Uterus (tissue), 2 donors: ENCODE measurements at regions not wholly inside any gene's neighbourhood (a gene's known extent, or its start where the extent isn't known, plus 50 kb on each side); places are given as distances from the start of the nearest gene placed in this dataset.

Experiments used
- POLR2A ChIP-seq, 2 donors: fragments of 450-650 bp; IDR thresholded peaks; one replicate each; pipeline ENCODE4 v1.6.1; 2016; ENCODE audit warnings: antibody characterized with exemption in 2 of 2, mild to moderate bottlenecking in 1 of 2, moderate library complexity in 1 of 2
- TF ChIP-seq, protein P1 (sequence below), 4 experiments: fragments of 200-600 bp in 2 of 4; fragments of 450-650 bp in 2 of 4; sonication (generic) in 2 of 4; IDR thresholded peaks; one replicate each; pipeline ENCODE4 v1.5.1; 2016 to 2019; ENCODE audit warnings: antibody characterized with exemption in 4 of 4, mild to moderate bottlenecking in 2 of 4, moderate library complexity in 1 of 4

DNA sequence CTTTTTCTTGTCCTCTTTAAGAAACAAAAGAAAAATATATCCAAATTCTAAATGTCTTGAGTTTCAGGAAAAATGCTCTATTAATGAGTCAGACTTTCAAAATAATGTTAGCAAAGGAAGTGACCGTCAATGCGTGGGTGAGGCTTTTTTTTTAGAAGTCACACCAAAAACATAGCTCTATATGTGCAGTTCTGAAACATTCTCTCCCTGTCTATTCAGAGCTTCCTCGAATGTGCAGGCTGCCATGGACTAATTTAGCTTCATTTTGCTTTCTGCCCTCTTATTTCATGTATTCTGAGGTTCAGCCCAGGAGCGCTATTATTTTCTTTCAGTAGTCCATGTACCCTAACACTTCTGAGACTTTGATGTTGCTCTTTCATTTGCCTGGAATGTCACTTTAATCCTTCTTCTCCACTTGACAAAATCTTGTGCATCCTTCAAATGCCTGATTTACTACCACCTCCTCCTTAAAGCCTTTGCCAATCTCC is 72.5 kb upstream of the RASA1 start:
- TF ChIP-seq, protein P1, sequence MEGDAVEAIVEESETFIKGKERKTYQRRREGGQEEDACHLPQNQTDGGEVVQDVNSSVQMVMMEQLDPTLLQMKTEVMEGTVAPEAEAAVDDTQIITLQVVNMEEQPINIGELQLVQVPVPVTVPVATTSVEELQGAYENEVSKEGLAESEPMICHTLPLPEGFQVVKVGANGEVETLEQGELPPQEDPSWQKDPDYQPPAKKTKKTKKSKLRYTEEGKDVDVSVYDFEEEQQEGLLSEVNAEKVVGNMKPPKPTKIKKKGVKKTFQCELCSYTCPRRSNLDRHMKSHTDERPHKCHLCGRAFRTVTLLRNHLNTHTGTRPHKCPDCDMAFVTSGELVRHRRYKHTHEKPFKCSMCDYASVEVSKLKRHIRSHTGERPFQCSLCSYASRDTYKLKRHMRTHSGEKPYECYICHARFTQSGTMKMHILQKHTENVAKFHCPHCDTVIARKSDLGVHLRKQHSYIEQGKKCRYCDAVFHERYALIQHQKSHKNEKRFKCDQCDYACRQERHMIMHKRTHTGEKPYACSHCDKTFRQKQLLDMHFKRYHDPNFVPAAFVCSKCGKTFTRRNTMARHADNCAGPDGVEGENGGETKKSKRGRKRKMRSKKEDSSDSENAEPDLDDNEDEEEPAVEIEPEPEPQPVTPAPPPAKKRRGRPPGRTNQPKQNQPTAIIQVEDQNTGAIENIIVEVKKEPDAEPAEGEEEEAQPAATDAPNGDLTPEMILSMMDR (IDR thresholded peaks at IDR 0.05): no peak
- no peak for TF ChIP-seq POLR2A (IDR thresholded peaks at IDR 0.05)
